ENCODE measurements at regions not wholly inside any gene's neighbourhood (a gene's known extent, or its start where the extent isn't known, plus 50 kb on each side); places are given as distances from the start of the nearest gene placed in this dataset.

DNA sequence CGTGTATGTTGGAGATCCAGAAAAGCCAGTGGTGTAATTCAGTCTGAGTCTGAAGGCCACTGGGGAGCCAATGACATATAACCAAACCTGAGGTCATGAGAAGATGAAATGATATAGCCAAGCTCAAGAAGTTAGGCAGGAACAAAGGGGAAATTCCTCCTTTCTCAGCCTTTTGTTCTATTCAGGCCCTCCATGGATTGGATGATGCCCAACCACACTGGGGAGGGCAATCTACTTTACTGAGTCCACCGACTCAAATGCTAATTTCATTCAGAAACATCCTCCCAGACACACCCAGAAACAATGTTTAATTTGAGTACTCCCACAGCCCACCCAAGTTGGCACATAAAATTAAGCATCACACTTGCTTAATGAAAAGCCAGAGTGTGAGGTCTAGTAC is 183.6 kb downstream of the GJA1 start:
- TF ChIP-seq ZNF558 (tag by site-specific recombination; IDR thresholded peaks at IDR 0.05): no peak
- TF ChIP-seq ZBTB17 (tag by site-specific recombination; IDR thresholded peaks at IDR 0.05): no peak
- TF ChIP-seq, protein P1, sequence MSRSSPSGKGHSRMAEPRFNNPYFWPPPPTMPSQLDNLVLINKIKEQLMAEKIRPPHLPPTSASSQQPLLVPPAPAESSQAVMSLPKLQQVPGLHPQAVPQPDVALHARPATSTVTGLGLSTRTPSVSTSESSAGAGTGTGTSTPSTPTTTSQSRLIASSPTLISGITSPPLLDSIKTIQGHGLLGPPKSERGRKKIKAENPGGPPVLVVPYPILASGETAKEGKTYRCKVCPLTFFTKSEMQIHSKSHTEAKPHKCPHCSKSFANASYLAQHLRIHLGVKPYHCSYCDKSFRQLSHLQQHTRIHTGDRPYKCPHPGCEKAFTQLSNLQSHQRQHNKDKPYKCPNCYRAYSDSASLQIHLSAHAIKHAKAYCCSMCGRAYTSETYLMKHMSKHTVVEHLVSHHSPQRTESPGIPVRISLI (tag by site-specific recombination; IDR thresholded peaks at IDR 0.05): no peak
- no peak for TF ChIP-seq ZNF596 (tag by site-specific recombination; IDR thresholded peaks at IDR 0.05)
- TF ChIP-seq, protein P2, sequence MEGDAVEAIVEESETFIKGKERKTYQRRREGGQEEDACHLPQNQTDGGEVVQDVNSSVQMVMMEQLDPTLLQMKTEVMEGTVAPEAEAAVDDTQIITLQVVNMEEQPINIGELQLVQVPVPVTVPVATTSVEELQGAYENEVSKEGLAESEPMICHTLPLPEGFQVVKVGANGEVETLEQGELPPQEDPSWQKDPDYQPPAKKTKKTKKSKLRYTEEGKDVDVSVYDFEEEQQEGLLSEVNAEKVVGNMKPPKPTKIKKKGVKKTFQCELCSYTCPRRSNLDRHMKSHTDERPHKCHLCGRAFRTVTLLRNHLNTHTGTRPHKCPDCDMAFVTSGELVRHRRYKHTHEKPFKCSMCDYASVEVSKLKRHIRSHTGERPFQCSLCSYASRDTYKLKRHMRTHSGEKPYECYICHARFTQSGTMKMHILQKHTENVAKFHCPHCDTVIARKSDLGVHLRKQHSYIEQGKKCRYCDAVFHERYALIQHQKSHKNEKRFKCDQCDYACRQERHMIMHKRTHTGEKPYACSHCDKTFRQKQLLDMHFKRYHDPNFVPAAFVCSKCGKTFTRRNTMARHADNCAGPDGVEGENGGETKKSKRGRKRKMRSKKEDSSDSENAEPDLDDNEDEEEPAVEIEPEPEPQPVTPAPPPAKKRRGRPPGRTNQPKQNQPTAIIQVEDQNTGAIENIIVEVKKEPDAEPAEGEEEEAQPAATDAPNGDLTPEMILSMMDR (tag by site-specific recombination; IDR thresholded peaks at IDR 0.05): no peak
- no peak for TF ChIP-seq ZNF792 (tag by site-specific recombination; IDR thresholded peaks at IDR 0.05)
- no peak for TF ChIP-seq REPIN1 (tag by site-specific recombination; IDR thresholded peaks at IDR 0.05; ENCODE audit: low read depth)
- TF ChIP-seq MYNN (tag by site-specific recombination; IDR thresholded peaks at IDR 0.05; ENCODE audit: borderline replicate concordance): no peak
- TF ChIP-seq ZNF658 (tag by site-specific recombination; IDR thresholded peaks at IDR 0.05): no peak
- TF ChIP-seq, protein P3, sequence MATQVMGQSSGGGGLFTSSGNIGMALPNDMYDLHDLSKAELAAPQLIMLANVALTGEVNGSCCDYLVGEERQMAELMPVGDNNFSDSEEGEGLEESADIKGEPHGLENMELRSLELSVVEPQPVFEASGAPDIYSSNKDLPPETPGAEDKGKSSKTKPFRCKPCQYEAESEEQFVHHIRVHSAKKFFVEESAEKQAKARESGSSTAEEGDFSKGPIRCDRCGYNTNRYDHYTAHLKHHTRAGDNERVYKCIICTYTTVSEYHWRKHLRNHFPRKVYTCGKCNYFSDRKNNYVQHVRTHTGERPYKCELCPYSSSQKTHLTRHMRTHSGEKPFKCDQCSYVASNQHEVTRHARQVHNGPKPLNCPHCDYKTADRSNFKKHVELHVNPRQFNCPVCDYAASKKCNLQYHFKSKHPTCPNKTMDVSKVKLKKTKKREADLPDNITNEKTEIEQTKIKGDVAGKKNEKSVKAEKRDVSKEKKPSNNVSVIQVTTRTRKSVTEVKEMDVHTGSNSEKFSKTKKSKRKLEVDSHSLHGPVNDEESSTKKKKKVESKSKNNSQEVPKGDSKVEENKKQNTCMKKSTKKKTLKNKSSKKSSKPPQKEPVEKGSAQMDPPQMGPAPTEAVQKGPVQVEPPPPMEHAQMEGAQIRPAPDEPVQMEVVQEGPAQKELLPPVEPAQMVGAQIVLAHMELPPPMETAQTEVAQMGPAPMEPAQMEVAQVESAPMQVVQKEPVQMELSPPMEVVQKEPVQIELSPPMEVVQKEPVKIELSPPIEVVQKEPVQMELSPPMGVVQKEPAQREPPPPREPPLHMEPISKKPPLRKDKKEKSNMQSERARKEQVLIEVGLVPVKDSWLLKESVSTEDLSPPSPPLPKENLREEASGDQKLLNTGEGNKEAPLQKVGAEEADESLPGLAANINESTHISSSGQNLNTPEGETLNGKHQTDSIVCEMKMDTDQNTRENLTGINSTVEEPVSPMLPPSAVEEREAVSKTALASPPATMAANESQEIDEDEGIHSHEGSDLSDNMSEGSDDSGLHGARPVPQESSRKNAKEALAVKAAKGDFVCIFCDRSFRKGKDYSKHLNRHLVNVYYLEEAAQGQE (tag by site-specific recombination; IDR thresholded peaks at IDR 0.05): no peak
- TF ChIP-seq ZNF274 (IDR thresholded peaks at IDR 0.05; ENCODE audit: low read length): no peak
- no peak for TF ChIP-seq ZNF274 (tag by site-specific recombination; IDR thresholded peaks at IDR 0.05; ENCODE audit: borderline replicate concordance)
- no peak for TF ChIP-seq ZNF660 (tag by site-specific recombination; IDR thresholded peaks at IDR 0.05)
- TF ChIP-seq, protein P4, sequence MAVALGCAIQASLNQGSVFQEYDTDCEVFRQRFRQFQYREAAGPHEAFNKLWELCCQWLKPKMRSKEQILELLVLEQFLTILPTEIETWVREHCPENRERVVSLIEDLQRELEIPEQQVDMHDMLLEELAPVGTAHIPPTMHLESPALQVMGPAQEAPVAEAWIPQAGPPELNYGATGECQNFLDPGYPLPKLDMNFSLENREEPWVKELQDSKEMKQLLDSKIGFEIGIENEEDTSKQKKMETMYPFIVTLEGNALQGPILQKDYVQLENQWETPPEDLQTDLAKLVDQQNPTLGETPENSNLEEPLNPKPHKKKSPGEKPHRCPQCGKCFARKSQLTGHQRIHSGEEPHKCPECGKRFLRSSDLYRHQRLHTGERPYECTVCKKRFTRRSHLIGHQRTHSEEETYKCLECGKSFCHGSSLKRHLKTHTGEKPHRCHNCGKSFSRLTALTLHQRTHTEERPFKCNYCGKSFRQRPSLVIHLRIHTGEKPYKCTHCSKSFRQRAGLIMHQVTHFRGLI (tag by site-specific recombination; IDR thresholded peaks at IDR 0.05): no peak
